ENCODE measurements at regions not wholly inside any gene's neighbourhood (a gene's known extent, or its start where the extent isn't known, plus 50 kb on each side); places are given as distances from the start of the nearest gene placed in this dataset.

DNA sequence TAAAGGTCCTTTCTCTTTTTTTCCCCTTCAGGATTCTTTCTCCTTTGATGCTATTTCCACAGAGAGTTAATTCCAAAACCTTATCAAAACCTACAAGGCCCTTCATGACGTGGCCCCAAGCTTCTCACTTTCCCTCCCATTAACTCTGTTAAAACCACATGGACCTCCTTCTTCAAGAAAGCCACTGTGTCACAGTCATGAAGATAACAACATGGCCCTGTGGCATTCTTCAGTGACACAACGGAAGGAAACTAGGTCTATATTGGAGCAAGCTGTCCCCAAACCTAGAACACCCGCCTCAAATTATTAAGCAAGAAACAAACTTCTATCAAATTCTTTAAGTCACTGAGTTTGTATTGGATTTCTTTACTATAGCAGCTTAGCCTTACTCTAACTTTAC is 611.1 kb downstream of the NUF2 start:
- H3K4me3 ChIP-seq, result no peak overlapping the region
- H3K27ac ChIP-seq, result no peak overlapping the region
- no peak for DNase-seq (ENCODE audit: low spot score in 2 of 2)
- intact Hi-C loops (cut with DNase I; ENCODE audit: low total_unique reads), result no loop called here
- H3K4me1 ChIP-seq, result no peaks in the 10 kb centered on the region
- no peaks in the 10 kb centered on the region for H3K9me3 ChIP-seq
- TF ChIP-seq POLR2AphosphoS5 (IDR thresholded peaks at IDR 0.05) (no peak), POLR2A (IDR thresholded peaks at IDR 0.05) (no peak), CTCF (IDR thresholded peaks at IDR 0.05) (no peak)
- H3K36me3 ChIP-seq, result no peaks in the 10 kb centered on the region
- no peaks in the 10 kb centered on the region for H3K27me3 ChIP-seq

DNA sequence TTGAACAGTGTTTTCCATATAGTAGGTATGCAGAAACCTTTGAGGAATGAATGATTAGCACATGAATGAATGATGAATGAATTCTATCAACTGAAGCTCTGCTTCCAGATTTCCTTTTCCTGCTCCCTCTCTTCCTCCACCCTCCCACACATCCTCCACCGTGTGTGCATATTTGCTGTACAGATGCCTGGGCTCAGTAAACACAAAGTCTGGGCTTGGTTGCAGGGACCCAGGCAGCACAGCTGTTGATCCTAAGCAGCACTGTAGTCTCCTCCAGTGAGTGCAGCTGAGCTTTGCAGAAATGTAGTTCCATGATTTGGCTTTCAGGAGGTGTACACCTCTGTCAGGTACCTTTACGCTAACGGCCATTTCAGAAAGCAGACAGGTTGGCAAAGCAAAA is 611.7 kb downstream of the NUF2 start:
- Histone ChIP-seq H3K4me3 (no peak overlapping the region), H3K27me3 (no peaks in the 10 kb centered on the region), H3K36me3 (no peaks in the 10 kb centered on the region), H3K9me3 (no peaks in the 10 kb centered on the region), H3K4me1 (no peaks in the 10 kb centered on the region), H3K27ac (no peak overlapping the region)
- no peak for DNase-seq (ENCODE audit: low spot score in 2 of 2)
- no peak for TF ChIP-seq POLR2AphosphoS5 (IDR thresholded peaks at IDR 0.05)
- intact Hi-C loops (cut with DNase I; ENCODE audit: low total_unique reads), result no loop called here

GRCh38 chr1:163935738-163936374 is 614.1 kb downstream of the NUF2 start:
- no peaks in the 10 kb centered on the region for H3K36me3 ChIP-seq
- H3K27me3 ChIP-seq, result no peaks in the 10 kb centered on the region
- H3K9me3 ChIP-seq, result no peaks in the 10 kb centered on the region
- intact Hi-C loops (cut with DNase I; ENCODE audit: low total_unique reads), result no loop called here
- H3K4me3 ChIP-seq, result no peak overlapping the region
- no peaks in the 10 kb centered on the region for H3K4me1 ChIP-seq
- no peak overlapping the region for H3K27ac ChIP-seq
- DNase-seq (ENCODE audit: low spot score in 2 of 2), result no peak
- TF ChIP-seq POLR2A (IDR thresholded peaks at IDR 0.05) (no peak), POLR2AphosphoS5 (IDR thresholded peaks at IDR 0.05) (no peak), CTCF (IDR thresholded peaks at IDR 0.05) (no peak)

DNA sequence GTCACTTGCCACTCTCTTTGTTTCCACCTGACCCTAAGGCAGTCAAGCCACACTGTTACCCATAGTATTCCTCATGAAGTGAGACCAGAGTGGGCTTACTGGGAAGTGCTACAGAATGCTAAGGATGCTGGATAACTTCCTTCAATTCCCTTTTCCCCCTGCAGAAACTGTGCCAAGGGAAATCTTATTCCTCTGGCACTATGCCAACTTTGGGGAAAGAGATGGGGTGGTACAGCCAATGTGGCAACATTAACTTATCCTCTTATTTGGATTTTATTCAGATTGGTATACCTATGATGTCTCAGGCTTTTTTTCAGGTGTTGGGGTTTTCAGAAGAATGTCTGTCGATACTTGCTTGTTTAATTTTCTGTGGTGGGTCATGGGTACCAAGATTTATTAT is 599.4 kb upstream of the PBX1 start:
- no peaks in the 10 kb centered on the region for H3K4me1 ChIP-seq
- no peak for TF ChIP-seq CTCF (IDR thresholded peaks at IDR 0.05)
- no peak for TF ChIP-seq POLR2A (IDR thresholded peaks at IDR 0.05)
- TF ChIP-seq POLR2AphosphoS5 (IDR thresholded peaks at IDR 0.05), result no peak
- H3K27ac ChIP-seq, result no peak overlapping the region
- intact Hi-C loops (cut with DNase I; ENCODE audit: low total_unique reads), result no loop called here
- DNase-seq (ENCODE audit: low spot score in 2 of 2), result no peak
- H3K27me3 ChIP-seq, result no peaks in the 10 kb centered on the region
- peaks cover 24 to 28% of the 10 kb centered on the region in 2 donors for H3K9me3 ChIP-seq
- H3K36me3 ChIP-seq, result no peaks in the 10 kb centered on the region
- no peak overlapping the region for H3K4me3 ChIP-seq

- no peaks in the 10 kb centered on the region for H3K36me3 ChIP-seq
- no peaks in the 10 kb centered on the region for H3K27me3 ChIP-seq
- intact Hi-C loops (cut with DNase I; ENCODE audit: low total_unique reads), result no loop called here
- no peak overlapping the region for H3K4me3 ChIP-seq
- peaks cover 0 to 5% of the 10 kb centered on the region in 2 donors for H3K9me3 ChIP-seq
- no peak for TF ChIP-seq POLR2AphosphoS5 (IDR thresholded peaks at IDR 0.05)
- no peak for TF ChIP-seq POLR2A (IDR thresholded peaks at IDR 0.05)
- H3K27ac ChIP-seq, result no peak overlapping the region
- DNase-seq (ENCODE audit: low spot score in 2 of 2), result no peak
- H3K4me1 ChIP-seq, result no peaks in the 10 kb centered on the region
These were observed 588.8 kb upstream of the PBX1 start for GRCh38 chr1:163970151-163970550.

DNA sequence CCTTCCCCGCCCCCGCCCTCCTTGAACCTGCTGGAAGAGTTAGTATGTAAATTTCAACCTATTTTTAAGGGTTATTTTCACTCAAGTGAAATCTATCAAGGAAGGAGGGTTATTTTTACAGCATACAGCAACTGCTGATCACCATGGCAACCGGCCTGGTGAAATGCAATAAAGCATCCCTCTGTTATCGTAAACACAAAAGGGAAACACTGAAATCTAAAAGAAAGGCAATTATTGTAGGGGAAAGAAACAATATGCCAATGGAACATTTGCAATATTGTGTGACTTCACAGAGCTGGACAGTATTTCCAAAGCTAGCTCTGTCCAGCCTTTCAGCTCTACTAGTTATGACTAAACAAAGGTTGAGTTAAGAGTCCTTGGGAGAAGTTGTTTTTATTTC is 588.3 kb upstream of the PBX1 start:
- intact Hi-C loops (cut with DNase I; ENCODE audit: low total_unique reads), result no loop called here
- TF ChIP-seq POLR2AphosphoS5 (IDR thresholded peaks at IDR 0.05) (no peak), POLR2A (IDR thresholded peaks at IDR 0.05) (no peak), CTCF (IDR thresholded peaks at IDR 0.05) (no peak)

More for the DNA sequence above, 588.3 kb upstream of the PBX1 start:
- H3K4me3 ChIP-seq, result no peak overlapping the region
- H3K27ac ChIP-seq, result no peak overlapping the region
- no peaks in the 10 kb centered on the region for H3K9me3 ChIP-seq
- H3K27me3 ChIP-seq, result no peaks in the 10 kb centered on the region
- no peaks in the 10 kb centered on the region for H3K36me3 ChIP-seq
- no peak for DNase-seq (ENCODE audit: low spot score in 2 of 2)
- no peaks in the 10 kb centered on the region for H3K4me1 ChIP-seq
